C4-2B (cell line): ENCODE measurements at regions not wholly inside any gene's neighbourhood (a gene's known extent, or its start where the extent isn't known, plus 50 kb on each side); places are given as distances from the start of the nearest gene placed in this dataset.

ENCODE experiments used
- ZFX ChIP-seq: fragments of 450-650 bp; IDR thresholded peaks from 2 replicates; pipeline ENCODE4 v1.6.1; 2017
- TF ChIP-seq, protein P1 (sequence below): fragments of 450-650 bp; conservative IDR thresholded peaks from 2 replicates; pipeline ENCODE4 v1.5.1; 2017; ENCODE audit warnings: mild to moderate bottlenecking

DNA sequence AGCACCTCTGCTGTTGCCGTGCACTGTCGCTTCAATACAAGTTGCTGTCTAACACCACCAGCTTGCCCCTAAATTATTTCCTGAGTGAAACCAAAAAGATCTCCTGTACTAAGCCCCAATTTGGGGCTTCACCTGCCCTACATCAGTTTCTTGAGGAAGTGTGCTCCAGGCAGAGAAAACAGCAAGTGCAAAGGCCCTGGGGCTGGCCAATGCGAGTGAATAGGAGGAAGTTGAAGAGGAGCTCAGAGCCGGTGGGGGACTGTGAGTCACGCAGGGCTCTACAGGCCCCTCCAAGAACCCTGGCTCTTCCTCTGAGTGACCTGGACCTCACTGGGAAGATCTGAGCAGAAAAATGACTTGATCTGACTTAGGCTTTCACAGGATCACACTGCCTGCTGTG is 117.2 kb downstream of the IPO8 start:
- TF ChIP-seq, protein P1, sequence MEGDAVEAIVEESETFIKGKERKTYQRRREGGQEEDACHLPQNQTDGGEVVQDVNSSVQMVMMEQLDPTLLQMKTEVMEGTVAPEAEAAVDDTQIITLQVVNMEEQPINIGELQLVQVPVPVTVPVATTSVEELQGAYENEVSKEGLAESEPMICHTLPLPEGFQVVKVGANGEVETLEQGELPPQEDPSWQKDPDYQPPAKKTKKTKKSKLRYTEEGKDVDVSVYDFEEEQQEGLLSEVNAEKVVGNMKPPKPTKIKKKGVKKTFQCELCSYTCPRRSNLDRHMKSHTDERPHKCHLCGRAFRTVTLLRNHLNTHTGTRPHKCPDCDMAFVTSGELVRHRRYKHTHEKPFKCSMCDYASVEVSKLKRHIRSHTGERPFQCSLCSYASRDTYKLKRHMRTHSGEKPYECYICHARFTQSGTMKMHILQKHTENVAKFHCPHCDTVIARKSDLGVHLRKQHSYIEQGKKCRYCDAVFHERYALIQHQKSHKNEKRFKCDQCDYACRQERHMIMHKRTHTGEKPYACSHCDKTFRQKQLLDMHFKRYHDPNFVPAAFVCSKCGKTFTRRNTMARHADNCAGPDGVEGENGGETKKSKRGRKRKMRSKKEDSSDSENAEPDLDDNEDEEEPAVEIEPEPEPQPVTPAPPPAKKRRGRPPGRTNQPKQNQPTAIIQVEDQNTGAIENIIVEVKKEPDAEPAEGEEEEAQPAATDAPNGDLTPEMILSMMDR, result no peak
- no peak for TF ChIP-seq ZFX
